ENCODE measurements at regions not wholly inside any gene's neighbourhood (a gene's known extent, or its start where the extent isn't known, plus 50 kb on each side); places are given as distances from the start of the nearest gene placed in this dataset.

DNA sequence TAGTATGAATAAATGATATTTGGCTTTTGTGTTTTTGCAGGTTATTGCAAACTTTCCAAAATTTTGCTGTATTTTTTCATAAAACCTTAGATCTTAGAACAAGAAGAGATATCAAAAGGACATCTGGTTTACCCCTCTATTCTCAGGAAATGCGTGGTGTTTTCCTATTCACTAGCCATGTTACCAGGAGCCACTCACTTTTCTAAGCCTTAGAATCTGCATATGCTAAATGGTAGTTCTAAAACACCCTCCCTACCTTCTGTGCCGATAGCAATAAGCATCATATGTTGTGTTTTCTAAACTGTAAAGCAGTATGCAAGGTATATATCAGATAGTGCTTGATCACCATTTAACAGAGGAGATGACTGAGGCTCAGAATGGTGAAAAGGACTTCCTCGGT lies 715.0 kb upstream of the CELF2 start:
- Mint-ChIP-seq H3K36me3 (ENCODE audit: low read depth, unreplicated experiment) (no peaks in the 10 kb centered on the region), H3K27ac (ENCODE audit: unreplicated experiment) (no peak overlapping the region), H3K4me3 (ENCODE audit: unreplicated experiment) (no peak overlapping the region), H3K27me3 (ENCODE audit: low read depth, unreplicated experiment) (no peaks in the 10 kb centered on the region), H3K4me1 (ENCODE audit: low read depth, unreplicated experiment) (no peaks in the 10 kb centered on the region), H3K9me3 (ENCODE audit: unreplicated experiment) (no peaks in the 10 kb centered on the region)
- H3K4me3 ChIP-seq (ENCODE audit: insufficient read depth, low read depth, low read length): no peak overlapping the region
- no peaks in the 10 kb centered on the region for H3K27me3 ChIP-seq (ENCODE audit: insufficient read depth, low read length)
- no peaks in the 10 kb centered on the region for H3K36me3 ChIP-seq (ENCODE audit: insufficient read depth, low read length)
- TF ChIP-seq EZH2 (IDR thresholded peaks at IDR 0.05; ENCODE audit: insufficient read depth, low read length) (no peak), CTCF (IDR thresholded peaks at IDR 0.05; ENCODE audit: insufficient read depth, low read depth, low read length) (no peak)
- DNase-seq (ENCODE audit: low read depth): no peak
- no peaks in the 10 kb centered on the region for H3K79me2 ChIP-seq (ENCODE audit: insufficient read depth, low read length)
- no peak overlapping the region for H3K9ac ChIP-seq (ENCODE audit: low read length)
- no peak overlapping the region for H2AFZ ChIP-seq (ENCODE audit: low read depth, low read length)
- FAIRE-seq: no peak
- no peak overlapping the region for H3K4me2 ChIP-seq (ENCODE audit: low read length)
- H3K4me1 ChIP-seq (ENCODE audit: insufficient read depth, low read length): no peaks in the 10 kb centered on the region
- H3K27ac ChIP-seq (ENCODE audit: low read depth, low read length): no peak overlapping the region
- no peaks in the 10 kb centered on the region for H4K20me1 ChIP-seq (ENCODE audit: insufficient read depth, low read length)
- H3K9me3 ChIP-seq (ENCODE audit: insufficient read depth, low read depth, low read length): no peaks in the 10 kb centered on the region

- Mint-ChIP-seq H3K9me3 (ENCODE audit: unreplicated experiment) (no peaks in the 10 kb centered on the region), H3K4me1 (ENCODE audit: low read depth, unreplicated experiment) (no peaks in the 10 kb centered on the region), H3K36me3 (ENCODE audit: low read depth, unreplicated experiment) (no peaks in the 10 kb centered on the region), H3K27ac (ENCODE audit: unreplicated experiment) (no peak overlapping the region), H3K27me3 (ENCODE audit: low read depth, unreplicated experiment) (no peaks in the 10 kb centered on the region), H3K4me3 (ENCODE audit: unreplicated experiment) (no peak overlapping the region)
- H3K9me3 ChIP-seq (ENCODE audit: insufficient read depth, low read depth, low read length): no peaks in the 10 kb centered on the region
- H3K27me3 ChIP-seq (ENCODE audit: insufficient read depth, low read length): no peaks in the 10 kb centered on the region
- no peaks in the 10 kb centered on the region for H3K36me3 ChIP-seq (ENCODE audit: insufficient read depth, low read length)
- H3K27ac ChIP-seq (ENCODE audit: low read depth, low read length): no peak overlapping the region
- H3K9ac ChIP-seq (ENCODE audit: low read length): no peak overlapping the region
- no peaks in the 10 kb centered on the region for H4K20me1 ChIP-seq (ENCODE audit: insufficient read depth, low read length)
- H2AFZ ChIP-seq (ENCODE audit: low read depth, low read length): no peak overlapping the region
- TF ChIP-seq CTCF (IDR thresholded peaks at IDR 0.05; ENCODE audit: insufficient read depth, low read depth, low read length) (no peak), EZH2 (IDR thresholded peaks at IDR 0.05; ENCODE audit: insufficient read depth, low read length) (no peak)
- no peak for FAIRE-seq
- no peaks in the 10 kb centered on the region for H3K4me1 ChIP-seq (ENCODE audit: insufficient read depth, low read length)
- DNase-seq (ENCODE audit: low read depth): no peak
- no peak overlapping the region for H3K4me2 ChIP-seq (ENCODE audit: low read length)
- no peak overlapping the region for H3K4me3 ChIP-seq (ENCODE audit: insufficient read depth, low read depth, low read length)
- no peaks in the 10 kb centered on the region for H3K79me2 ChIP-seq (ENCODE audit: insufficient read depth, low read length)
These were observed 710.6 kb upstream of the CELF2 start for GRCh38 chr10:10307036-10307435.

GRCh38 chr10:10307551-10307950 lies 710.1 kb upstream of the CELF2 start:
- no peak overlapping the region for H3K9ac ChIP-seq (ENCODE audit: low read length)
- no peaks in the 10 kb centered on the region for H3K4me1 Mint-ChIP-seq (ENCODE audit: low read depth, unreplicated experiment)
- H3K4me3 Mint-ChIP-seq (ENCODE audit: unreplicated experiment): no peak overlapping the region
- H3K4me3 ChIP-seq (ENCODE audit: insufficient read depth, low read depth, low read length): no peak overlapping the region
- H3K27me3 Mint-ChIP-seq (ENCODE audit: low read depth, unreplicated experiment): no peaks in the 10 kb centered on the region
- no peaks in the 10 kb centered on the region for H3K4me1 ChIP-seq (ENCODE audit: insufficient read depth, low read length)
- no peak for FAIRE-seq
- no peaks in the 10 kb centered on the region for H4K20me1 ChIP-seq (ENCODE audit: insufficient read depth, low read length)
- no peaks in the 10 kb centered on the region for H3K79me2 ChIP-seq (ENCODE audit: insufficient read depth, low read length)
- no peak overlapping the region for H3K27ac Mint-ChIP-seq (ENCODE audit: unreplicated experiment)
- no peaks in the 10 kb centered on the region for H3K36me3 ChIP-seq (ENCODE audit: insufficient read depth, low read length)
- TF ChIP-seq CTCF (IDR thresholded peaks at IDR 0.05; ENCODE audit: insufficient read depth, low read depth, low read length) (no peak), EZH2 (IDR thresholded peaks at IDR 0.05; ENCODE audit: insufficient read depth, low read length) (no peak)
- no peaks in the 10 kb centered on the region for H3K27me3 ChIP-seq (ENCODE audit: insufficient read depth, low read length)
- H3K27ac ChIP-seq (ENCODE audit: low read depth, low read length): no peak overlapping the region
- no peaks in the 10 kb centered on the region for H3K36me3 Mint-ChIP-seq (ENCODE audit: low read depth, unreplicated experiment)
- DNase-seq (ENCODE audit: low read depth): no peak
- H3K9me3 ChIP-seq (ENCODE audit: insufficient read depth, low read depth, low read length): no peaks in the 10 kb centered on the region
- H2AFZ ChIP-seq (ENCODE audit: low read depth, low read length): no peak overlapping the region
- H3K9me3 Mint-ChIP-seq (ENCODE audit: unreplicated experiment): no peaks in the 10 kb centered on the region
- H3K4me2 ChIP-seq (ENCODE audit: low read length): no peak overlapping the region
